ENCODE measurements at regions not wholly inside any gene's neighbourhood (a gene's known extent, or its start where the extent isn't known, plus 50 kb on each side); places are given as distances from the start of the nearest gene placed in this dataset.

GRCh38 chr5:115751176-115751575, 65.3 kb downstream of the CDO1 start:
- TF ChIP-seq, protein P1, sequence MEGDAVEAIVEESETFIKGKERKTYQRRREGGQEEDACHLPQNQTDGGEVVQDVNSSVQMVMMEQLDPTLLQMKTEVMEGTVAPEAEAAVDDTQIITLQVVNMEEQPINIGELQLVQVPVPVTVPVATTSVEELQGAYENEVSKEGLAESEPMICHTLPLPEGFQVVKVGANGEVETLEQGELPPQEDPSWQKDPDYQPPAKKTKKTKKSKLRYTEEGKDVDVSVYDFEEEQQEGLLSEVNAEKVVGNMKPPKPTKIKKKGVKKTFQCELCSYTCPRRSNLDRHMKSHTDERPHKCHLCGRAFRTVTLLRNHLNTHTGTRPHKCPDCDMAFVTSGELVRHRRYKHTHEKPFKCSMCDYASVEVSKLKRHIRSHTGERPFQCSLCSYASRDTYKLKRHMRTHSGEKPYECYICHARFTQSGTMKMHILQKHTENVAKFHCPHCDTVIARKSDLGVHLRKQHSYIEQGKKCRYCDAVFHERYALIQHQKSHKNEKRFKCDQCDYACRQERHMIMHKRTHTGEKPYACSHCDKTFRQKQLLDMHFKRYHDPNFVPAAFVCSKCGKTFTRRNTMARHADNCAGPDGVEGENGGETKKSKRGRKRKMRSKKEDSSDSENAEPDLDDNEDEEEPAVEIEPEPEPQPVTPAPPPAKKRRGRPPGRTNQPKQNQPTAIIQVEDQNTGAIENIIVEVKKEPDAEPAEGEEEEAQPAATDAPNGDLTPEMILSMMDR (IDR thresholded peaks at IDR 0.05), result no peak
- TF ChIP-seq EZH2 (IDR thresholded peaks at IDR 0.05; ENCODE audit: borderline replicate concordance, insufficient read depth, low read depth, low read length, poor library complexity, severe bottlenecking), result no peak
